ENCODE measurements at regions not wholly inside any gene's neighbourhood (a gene's known extent, or its start where the extent isn't known, plus 50 kb on each side); places are given as distances from the start of the nearest gene placed in this dataset.

DNA sequence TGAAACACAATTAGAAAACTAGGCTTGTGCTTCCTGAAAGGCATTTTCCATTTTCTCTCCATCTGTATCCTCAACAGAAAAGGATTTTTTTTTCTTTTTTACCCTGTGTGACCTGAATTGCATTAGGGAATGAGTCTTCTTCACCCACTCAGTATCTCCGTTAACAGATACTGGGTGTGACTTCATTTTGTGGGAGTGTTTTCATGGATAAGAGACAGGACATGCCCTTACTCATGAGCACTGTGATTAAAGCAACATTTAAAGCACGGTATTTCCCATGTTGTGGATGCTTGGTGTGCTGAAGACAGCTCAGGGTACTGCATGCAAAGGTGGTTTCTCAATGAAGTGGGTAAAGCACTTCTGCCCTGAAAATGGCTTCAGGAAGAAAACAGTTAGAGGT is 1397.3 kb upstream of the TMEM132C start:
- no peak overlapping the region for H3K27ac ChIP-seq
- TF ChIP-seq, protein P1, sequence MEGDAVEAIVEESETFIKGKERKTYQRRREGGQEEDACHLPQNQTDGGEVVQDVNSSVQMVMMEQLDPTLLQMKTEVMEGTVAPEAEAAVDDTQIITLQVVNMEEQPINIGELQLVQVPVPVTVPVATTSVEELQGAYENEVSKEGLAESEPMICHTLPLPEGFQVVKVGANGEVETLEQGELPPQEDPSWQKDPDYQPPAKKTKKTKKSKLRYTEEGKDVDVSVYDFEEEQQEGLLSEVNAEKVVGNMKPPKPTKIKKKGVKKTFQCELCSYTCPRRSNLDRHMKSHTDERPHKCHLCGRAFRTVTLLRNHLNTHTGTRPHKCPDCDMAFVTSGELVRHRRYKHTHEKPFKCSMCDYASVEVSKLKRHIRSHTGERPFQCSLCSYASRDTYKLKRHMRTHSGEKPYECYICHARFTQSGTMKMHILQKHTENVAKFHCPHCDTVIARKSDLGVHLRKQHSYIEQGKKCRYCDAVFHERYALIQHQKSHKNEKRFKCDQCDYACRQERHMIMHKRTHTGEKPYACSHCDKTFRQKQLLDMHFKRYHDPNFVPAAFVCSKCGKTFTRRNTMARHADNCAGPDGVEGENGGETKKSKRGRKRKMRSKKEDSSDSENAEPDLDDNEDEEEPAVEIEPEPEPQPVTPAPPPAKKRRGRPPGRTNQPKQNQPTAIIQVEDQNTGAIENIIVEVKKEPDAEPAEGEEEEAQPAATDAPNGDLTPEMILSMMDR (IDR thresholded peaks at IDR 0.05) = no peak
- H3K4me3 ChIP-seq = no peak overlapping the region
- DNase-seq (ENCODE audit: low spot score) = no peak

DNA sequence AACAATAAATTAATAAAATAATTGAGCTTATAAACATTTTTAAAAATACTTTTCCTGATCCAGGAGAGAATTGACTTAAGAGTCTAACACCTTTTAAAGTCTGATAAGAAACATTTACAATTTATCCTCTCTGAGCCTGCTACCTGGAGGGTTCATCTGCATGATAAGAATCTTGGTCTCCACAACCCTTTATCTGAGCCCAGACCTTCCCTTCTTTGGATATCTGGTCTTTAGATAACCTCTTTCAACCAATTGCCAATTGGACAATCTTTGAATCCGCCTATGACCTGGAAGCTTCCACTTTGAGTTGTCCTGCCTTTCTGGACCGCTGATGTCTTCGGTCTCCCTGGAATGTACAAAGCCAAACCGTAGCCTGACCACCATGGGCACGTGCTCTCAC is 1393.3 kb upstream of the TMEM132C start:
- Histone ChIP-seq H3K4me3 (no peak overlapping the region), H3K27ac (no peak overlapping the region)
- TF ChIP-seq, protein P1 (IDR thresholded peaks at IDR 0.05) = no peak
- DNase-seq (ENCODE audit: low spot score) = no peak

DNA sequence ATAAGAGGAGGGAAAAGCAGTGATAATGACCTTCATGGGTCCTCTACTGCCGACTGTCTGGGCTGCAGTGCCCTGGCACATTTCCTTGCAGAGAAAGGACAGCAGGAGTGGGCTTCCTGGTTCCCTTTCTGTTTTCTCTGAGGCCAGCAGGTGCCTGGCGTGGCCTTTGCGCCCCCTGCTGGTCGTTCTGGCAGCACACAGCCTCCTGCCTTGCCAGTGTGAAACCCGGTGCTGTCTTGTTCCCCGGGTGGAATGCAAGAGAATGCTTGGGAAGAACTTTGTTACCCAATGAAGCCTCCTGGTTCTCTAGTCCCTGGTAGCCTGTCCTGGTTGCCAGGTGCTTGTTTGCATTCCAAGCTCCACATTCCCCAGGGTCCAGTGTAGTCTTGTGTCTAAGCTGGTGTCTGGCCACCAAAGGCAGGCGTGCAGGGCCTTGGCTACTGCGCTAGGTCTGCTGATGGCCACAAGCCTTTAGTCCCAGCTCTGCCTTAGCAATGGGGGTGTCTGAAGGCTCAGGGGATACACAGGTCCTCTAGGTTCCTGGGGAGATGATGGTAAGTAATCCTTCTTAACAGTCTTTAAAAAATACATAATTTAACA is 1392.4 kb upstream of the TMEM132C start:
- no peak overlapping the region for H3K27ac ChIP-seq
- no peak overlapping the region for H3K4me3 ChIP-seq
- no peak for DNase-seq (ENCODE audit: low spot score)
- TF ChIP-seq, protein P1 (IDR thresholded peaks at IDR 0.05) = peak; percentile 56

DNA sequence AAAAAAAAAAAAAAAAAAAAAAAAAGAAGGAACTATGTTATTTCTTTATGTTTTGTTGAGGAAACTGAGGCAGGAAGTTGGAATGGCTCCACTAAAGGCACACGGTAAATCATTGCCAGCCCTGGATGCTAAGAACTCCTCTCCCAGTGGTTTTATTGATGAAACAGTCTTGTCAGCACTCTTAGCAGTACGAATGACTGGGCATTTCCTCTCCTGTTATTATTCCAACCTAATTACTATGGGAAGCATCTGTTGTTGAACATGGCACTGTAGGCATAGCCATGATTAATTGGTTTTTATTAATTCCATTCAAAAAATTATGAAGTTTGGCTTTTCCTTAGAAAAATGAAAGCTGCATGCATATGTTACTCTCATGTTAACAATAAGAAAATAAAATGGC is 1387.1 kb upstream of the TMEM132C start:
- TF ChIP-seq, protein P1 (IDR thresholded peaks at IDR 0.05) = no peak
- no peak overlapping the region for H3K4me3 ChIP-seq
- no peak overlapping the region for H3K27ac ChIP-seq
- DNase-seq (ENCODE audit: low spot score) = no peak

DNA sequence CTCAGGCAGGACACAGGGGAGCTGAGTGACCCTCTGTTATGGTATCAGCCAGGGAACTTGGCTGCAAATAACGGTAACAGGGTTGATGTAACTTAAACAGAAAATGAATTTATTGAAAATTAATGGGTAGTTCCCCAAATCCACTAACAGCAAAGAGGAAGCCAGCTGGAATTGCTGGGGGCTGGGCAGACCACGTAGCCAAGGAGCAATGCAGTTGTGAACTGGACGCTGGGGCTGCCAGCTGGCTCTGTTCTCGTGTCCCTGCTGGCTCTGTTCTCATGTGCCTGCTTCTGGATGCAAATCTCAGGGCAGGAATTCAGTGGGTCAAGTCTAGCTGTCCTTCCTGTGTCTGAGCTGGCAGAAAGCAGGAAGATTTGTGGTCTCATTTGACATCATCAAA is 1383.3 kb upstream of the TMEM132C start:
- Histone ChIP-seq H3K4me3 (no peak overlapping the region), H3K27ac (no peak overlapping the region)
- DNase-seq (ENCODE audit: low spot score) = no peak
- TF ChIP-seq, protein P1 (IDR thresholded peaks at IDR 0.05) = no peak

DNA sequence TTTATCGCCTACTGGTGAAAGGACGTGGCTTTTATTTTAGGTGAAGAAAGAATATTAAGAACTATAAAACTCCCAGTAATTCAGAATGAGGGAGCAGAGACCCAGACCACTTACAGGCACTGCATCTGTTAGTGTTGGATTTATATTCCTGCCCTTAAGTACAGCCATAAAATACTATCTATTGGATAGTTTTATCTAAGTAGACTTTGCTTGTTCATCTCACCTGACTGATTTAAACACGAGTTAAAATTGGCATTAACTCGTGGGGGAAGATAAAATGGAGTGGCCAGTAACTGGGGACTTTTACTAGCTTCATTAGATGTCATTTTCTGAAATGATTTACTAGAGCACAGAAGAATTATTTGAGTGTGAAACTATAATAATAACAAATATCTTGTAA is 1377.5 kb upstream of the TMEM132C start:
- TF ChIP-seq, protein P1 (IDR thresholded peaks at IDR 0.05) = no peak
- DNase-seq (ENCODE audit: low spot score) = no peak

DNA sequence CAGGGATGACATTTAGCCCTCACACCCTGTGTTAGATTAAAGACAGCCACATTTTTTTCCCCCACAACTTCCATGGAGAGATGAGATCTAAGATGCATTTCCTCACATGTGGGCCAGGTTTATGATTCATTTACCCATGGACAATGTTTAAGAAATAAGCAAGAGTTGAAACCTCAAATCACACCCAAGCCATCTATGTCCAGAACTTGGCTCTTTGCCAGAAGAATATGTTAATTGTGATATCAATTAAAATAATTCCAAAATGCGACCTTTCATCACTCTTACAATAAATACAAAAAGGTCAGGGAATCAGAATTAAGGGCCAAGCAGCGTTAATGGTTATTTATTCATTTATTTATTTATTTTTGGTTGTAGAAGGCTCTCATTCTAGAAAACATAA is 1376.9 kb upstream of the TMEM132C start:
- TF ChIP-seq, protein P1 (IDR thresholded peaks at IDR 0.05) = no peak
- no peak for DNase-seq (ENCODE audit: low spot score)
- H3K4me3 ChIP-seq = no peak overlapping the region
- H3K27ac ChIP-seq = no peak overlapping the region

More for the DNA sequence above, 1377.5 kb upstream of the TMEM132C start:
- Histone ChIP-seq H3K4me3 (no peak overlapping the region), H3K27ac (no peak overlapping the region)

All from coronary artery (tissue), 2 donors.